NCI-H526 treated with DMSO at 0.1 percent for 48 hours (cell line): ENCODE measurements at regions not wholly inside any gene's neighbourhood (a gene's known extent, or its start where the extent isn't known, plus 50 kb on each side); places are given as distances from the start of the nearest gene placed in this dataset.

ENCODE experiments used
- DNase-seq: peaks from one replicate; lab custom pipeline; 2025; lab: John Stamatoyannopoulos, UW

DNA sequence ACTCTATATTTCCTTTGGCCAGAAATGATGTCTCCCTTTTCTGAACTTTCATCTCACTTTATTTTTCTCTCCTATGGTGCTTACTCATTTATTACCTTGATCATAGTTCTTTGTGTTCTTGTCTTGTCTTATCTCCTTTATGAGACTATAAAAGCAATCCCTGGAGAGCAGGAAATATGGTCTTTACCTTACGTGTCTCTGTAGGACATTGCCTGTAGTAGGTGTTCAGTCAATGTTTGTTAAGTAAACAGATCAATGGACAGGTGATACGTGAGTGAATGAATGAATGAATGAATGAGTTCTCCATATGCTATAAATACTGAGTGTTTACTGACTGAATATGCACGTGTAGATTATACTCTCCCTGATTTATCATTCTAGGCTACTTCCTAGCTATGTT, 193.7 kb upstream of the HMGA2 start:
- DNase-seq, result no peak

DNA sequence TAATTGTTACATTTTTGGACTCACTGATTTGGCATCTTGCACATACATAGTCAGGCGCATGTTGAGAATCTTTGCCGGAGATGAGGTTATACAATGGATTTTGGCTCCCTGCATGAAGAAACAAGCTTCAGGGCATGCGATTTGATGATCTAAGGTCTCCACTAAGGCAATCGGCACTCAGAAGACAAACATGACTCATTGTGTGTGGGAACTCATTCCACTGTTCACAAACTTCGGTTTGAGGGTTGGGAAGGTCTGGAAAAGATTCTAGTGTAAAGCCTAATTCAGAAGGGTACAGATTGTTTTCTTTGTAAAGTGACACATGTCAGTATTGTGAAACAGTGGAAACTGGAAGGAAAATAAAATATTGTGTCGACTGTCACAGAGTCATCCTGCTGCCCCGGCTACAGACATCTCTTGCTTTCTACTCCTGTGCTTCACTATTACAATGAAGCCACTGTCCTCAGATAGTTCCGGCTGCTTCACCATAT, 192.6 kb upstream of the HMGA2 start:
- no peak for DNase-seq

DNA sequence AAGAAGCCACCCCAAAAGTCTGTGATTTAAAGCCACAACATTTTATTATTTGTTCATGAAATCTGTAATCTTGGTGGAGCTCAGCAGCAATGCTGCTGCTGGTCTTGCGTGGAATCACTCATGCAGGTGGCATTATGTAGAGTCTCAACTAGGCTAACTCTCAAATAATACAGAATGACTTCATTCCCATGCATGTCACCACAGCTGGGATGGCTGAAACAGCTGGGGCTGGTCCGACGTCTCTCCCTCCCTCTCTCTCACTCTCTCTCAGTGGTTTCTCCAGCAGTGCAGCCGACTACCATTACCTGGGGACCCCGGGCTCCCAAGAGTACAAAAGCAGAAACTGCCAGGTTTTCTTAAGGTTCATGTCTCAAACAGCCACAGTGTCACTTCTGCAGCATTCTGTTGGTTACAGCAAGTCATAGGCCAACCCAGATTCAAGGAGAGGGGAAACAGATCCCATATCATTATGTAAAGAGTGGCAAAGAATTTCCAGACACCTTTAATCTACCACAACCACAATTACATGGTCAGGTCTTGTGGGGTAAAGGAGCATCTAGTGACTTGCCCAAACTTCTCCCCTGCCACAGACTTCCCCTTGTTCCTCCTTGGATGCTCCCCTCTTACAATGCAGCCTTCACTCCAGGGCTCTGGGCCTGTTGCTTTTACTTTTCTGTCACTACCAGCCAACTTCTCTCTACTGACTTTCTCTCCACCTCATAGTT, 192.0 kb upstream of the HMGA2 start:
- no peak for DNase-seq

DNA sequence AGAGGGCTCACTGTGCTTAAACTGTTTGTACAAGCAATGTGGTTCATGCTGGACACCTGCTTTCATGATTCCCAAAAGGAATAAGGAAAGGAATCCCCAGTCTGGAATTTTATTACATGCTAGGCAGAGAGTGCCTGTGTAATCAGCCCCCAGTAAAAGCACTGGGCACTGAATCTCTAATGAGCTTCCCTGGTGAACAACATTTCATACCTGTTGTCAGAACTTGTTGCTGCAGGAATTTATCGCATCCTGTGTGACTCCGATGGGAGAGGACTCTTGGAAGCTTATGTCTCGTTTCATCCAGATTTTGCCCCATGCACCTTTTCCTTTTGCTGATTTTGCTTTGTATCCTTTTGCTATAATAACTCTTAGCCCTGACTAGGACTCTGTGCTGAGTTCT, 190.2 kb upstream of the HMGA2 start:
- DNase-seq, result no peak

DNA sequence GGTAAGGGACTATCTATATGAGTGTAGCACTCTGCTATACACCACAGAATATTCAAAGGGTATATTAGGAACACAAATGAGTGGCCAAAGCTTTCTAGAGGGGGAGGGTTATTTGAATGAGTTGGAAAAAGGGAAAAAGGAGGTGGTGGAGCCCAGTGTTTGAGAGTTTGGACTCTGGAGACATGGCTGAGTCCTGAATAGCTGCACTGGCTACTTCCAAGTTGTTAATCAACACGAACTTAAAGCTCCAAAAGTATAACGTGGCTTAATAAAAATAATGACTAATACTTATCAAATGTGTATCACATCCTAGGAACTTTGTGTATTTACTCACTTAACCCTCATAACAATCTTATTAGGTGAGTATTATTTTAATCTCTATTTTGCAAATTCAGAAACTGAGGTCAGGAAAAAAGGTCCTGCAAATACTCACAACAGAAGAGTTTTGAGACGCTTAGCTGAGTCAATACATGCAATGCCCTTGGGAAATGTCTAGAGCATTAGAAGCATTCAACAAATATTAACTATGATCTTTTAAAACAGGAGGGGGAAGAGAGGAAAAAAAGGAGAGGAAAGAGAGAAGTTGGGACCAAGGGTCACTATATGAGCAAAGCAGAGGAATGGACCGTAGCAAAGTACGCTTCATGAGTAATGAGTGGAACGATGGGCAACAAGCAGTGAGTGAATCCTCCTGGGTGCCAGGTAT, 189.5 kb upstream of the HMGA2 start:
- no peak for DNase-seq

DNA sequence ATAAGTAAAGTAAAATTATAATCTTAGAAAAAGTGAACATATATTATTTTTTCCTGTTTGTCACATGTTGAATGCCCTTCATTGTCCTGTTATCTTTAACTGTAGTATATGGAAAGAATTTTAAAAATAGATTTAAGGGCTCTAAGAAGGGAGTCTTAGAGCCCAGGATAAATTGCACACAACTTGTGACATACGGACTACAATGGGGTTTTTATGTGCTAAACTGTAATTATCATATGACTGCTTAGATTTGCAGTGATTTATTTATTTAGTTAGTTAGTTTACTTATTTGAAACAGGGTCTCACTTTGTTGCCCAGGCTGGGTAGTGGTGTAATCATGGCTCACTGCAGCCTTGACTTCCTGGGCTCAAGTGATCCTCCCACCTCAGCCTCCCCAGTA, 187.8 kb upstream of the HMGA2 start:
- no peak for DNase-seq

DNA sequence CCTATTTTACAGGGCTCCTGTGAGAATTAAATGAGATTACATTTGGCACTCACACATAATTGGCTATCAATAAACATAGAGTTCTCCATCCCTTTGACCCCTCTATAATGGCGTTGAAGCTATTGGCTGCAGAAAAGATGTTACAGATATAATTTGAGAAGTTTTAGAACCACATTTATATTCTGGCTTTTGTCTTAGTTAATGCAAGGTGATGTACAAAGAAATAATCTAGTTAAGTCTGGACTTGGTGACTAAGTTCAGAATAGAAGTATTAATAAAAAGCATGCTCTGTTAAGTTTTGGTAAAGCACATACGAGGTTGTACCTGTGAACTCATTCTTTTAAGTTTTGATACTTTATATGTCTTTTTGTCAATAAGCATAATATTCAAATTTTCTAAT, 187.1 kb upstream of the HMGA2 start:
- no peak for DNase-seq

DNA sequence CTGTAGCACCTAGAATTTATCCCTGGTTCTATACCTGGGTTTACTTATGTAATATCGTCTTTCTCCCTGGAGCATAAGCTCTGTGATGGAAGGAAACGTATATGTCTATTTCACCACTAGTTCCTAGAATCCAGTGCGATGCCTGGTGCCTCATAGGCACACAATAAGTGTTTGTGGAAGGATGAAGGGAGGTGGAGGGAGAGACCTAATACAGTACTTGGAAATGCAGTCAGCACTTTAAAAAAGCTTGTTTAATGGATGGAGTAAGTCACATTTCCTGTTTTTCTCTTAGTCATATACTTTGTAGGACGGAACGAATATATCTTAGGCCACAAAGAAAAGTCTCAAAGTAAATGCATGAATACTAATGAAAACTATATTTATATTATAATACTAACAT, 186.5 kb upstream of the HMGA2 start:
- no peak for DNase-seq

DNA sequence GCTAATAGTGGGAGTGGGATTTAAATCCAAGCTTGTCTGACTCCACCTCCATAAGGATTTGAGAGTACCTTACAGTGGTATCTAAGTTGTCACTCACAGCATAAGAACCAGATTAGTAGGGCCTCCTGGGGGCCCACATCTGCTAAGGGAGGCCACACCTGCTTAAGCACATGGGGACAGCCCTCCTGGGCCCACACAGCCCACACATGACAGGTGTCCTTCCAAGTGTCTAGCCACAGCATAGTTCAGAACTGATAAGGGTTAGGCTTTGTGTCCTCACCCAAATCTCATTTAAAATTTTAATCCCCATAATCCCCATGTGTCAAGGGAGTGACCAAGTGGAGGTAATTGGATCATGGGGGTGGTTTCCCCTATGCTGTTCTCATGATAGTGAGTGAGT, 186.0 kb upstream of the HMGA2 start:
- DNase-seq, result no peak

DNA sequence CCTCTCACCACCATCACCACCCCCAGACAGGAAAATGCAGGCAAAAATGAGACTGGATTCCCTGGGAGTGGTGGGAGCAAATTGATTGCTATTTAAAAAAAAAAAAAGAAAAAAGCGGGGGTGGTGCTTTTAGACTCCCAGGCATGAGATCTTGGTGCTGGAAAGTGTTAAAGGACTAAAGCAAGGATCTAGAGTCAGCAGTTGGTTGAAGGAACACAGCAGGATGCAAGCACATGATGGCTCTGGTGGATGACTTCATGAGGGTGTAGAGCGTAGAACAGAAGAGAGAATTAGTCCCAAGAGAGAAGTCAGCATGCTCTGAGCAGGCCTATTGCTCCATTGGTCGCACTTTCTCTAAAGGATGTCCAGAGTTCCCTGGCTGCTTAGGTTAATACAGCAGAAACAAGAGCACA, 183.8 kb upstream of the HMGA2 start:
- DNase-seq, result no peak

DNA sequence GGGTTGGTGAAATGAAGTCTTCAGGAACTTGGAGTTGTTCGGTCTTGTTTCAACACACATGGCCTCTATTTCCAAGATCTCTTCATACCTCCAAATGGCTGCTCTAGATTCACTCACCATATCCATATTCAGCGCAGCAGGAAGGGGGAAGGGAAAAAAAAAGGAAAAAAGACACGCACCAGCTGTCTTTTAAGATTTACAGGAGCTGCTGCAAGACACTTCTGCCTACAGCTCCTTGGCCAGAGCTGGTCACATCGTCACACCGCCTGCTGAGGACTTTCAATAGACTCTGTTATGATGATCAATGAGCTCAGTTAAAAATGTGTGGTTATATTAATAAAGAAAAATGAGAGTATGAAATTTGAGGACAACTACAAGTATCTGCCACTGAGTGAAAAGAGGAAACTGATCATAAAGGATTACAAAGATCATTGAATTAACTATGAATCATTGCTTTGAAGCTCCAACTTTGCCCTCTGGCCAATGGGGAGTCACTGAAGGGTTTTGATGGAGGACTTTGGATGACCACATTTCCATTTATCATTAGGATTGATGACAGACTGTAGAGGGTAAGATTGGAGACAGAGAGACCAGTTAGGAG, 182.1 kb upstream of the HMGA2 start:
- no peak for DNase-seq

DNA sequence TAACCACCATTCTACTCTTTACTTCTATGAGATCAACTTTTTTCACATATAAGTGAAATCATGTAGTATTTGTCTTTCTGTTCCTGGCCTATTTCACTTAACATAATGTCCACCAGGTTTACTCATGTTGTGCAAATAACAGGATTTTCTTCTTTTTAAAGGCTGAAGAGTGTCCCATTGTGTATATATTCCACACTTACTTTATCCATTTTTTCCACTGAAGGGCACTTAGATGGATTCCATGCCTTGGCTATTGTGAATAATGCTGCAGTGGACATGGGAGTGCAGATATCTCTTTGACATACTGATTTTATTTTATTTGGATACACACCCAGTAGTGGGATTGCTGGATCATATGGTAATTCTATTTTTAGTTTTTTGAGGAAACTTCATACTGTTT, 181.1 kb upstream of the HMGA2 start:
- no peak for DNase-seq

DNA sequence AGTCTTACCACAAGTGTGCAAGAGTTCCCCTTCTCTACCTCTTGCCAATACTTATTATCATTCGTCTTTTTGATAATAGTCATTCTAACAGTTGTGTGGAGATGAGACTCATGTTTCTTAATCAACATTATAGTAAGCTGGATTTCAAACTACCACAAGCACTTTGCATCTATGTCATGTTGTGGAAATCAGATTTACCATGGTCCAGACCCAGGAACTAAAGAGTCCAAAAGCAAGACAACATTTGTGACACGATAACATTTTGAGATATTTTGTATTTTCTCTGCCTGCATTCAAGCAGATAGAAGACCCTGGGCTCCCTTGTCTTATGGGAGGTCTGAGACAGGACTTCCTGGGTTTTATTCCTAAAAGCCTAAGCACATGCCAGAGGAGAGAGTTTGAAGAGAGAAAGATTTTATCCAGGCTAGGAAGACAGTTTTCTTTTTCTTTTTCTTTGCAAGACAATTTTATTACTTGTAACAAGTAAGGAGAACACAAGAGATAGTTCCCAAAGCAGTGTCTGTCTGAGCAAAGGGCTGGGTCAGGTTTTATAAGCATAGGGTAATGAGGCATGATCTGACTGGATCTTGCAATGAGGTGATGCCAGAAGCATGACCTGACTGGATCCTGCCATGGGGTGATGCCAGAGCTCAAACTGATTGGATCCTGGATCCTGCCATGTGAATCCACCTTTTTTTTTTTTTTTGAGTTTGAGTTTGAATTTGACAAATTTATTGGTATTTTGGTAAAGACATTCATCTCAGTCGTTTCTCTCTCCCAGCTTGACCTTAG, 180.5 kb upstream of the HMGA2 start:
- DNase-seq, result no peak

DNA sequence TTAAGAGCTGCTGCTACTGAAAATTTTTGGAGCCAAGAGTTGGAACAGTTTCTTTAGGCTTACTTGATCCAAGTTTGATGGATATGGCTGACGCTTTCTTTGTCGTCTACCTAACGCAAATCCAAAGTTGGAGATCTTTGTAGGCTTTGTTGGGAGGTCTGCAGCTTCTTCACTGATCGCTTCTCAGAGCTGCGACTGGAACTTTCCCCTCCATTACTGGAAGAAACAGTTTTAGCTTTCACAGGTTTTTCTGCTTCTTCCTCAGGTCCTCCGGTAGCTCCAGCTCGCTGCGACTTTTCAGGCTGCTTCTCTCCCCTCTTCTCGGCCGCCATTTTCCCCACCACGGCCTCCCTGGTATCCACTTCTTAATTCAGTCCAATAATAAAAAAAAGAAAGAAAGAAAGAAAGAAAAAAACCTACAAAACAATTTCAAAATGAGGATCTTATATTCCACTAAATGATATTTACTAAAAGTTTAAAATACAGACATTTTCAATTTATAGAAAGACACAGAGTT, 178.1 kb upstream of the HMGA2 start:
- DNase-seq, result no peak

DNA sequence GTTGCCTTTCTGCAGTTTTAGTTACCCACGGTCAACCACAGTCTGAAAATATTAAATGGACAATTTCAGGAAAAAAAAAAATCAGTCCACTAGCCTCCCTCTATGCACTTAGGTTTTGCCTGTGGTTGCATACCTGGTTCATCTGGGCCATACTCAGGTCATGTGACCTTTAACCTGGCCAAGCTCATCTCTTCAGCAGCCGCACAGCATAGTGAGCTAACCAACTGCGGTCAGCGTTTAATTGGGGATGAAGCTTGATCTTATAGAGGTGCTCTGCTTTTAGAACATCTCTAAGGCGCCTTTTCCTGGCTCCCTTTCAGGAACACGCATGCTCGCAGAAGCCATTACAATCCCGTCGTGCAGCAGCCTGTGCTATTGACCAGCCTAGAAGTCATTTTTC, 177.2 kb upstream of the HMGA2 start:
- no peak for DNase-seq

DNA sequence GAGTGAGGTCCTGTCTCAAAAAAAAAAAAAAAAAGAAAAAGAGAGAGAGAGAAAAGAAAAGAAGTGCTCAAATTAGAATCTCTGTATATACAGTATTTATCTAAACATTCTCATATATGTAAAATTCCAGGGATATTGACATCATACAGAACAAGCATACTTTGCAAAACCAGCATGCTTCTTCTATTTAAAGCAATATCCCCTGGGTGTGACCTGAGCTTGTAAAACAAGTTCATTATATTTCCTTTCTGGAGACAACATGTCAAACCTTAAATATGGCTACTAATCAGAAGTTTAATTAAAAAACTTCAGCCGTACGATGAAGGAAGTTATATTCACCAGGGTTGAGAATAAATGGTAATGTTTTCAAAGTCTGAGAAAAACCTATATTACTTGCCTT, 175.8 kb upstream of the HMGA2 start:
- no peak for DNase-seq

DNA sequence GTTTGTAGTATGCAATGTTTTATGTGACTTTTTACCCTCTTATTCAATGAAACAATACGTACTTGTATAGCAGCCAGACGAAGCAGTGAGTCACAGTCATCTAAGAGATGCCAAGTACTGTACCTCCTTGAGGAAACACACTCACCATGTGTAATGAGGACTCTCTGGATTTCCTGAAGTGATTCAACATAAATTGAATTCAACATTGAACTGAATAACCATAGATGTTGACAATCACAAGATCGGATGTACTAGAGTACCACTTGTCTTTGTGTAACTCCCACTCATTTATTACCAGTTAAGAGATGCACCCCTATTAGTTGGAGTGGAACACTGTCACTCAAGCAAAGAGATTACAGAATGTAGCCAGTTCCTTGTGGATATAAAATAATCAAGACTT, 175.2 kb upstream of the HMGA2 start:
- no peak for DNase-seq

DNA sequence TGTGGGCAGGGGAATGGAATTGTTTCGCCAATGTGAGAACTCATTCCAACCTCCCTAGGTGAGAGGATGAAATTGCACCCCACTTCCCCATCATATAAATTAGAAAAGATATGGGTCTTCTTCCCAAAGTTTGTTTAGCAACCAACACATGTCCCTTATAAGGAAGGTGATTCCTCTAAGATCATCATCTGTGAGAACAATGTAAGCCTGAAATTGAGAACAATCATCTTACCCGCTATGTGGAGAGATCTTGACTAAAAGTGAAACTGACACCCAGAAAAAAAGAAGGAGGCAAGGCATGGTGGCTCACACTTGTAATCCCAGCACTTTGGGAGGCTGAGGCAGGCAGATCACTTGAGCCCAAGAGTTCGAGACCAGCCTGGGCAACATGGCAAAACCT, 173.2 kb upstream of the HMGA2 start:
- no peak for DNase-seq

DNA sequence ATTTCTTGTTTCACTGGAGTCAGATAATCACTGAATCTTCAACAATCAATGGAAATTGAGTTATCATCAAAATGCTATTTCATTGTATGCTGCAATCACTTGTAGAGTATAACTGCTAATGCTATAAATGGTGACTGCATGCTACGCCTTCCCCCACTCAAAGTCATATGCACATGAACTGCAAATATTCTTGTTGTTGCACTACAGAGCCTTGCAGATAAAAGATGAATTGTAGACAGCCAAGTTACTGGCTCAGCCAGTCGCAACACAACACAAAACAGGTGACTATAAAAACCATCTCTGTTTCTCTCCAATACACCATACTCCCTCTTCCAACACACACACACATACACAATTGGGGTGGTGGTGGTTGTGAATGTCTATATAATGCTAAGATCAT, 171.0 kb upstream of the HMGA2 start:
- DNase-seq, result no peak

DNA sequence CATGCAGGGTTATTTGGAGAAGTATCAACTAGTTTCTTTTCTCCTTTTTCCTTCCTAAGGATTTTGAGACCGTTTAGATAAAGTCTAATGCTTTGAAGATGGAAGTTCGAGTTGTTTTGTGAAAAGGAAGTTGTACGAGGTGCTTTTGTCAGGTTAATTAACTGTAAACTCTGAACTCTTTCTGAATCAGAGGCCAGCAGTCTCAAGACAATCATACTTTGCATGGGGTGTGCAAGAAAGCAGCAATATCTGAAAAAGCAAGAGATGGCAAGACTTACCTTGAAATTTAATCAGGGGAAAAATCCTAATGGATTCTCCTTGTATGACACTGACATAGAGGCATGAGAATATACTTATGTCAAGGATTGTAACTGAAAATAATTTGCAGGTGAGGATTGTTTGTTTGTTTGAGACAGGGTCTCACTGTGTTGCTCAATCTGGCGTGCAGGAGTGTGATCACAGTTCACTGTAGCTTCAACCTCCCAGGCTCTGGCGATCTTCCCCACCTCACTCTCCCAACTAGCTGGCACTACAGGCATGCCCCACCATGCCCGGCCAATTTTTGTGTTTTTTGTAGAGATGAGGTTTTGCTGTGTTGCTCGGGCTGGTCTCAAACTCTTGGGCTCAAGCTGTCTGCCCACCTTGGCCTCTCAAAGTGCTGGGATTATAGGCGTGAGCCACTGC, 170.2 kb upstream of the HMGA2 start:
- no peak for DNase-seq

DNA sequence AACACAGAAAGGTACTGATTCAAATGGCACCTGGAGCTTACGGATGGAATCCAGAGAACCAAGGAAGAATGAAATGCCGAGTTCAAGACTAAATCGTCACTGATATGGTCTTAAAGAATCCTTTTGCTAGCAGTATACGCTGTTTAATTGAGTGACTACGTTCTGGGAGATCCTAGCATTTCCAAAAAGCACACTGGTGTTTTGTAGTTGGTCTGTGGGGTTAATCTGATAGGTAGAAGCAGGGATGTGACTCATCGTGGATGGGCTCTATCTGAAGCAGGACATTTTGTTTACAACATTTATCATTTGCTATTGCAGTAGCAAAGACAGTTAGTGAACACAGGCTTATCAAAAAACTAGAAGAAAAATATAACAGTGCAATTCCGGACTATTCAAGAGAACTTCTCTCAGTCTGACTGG, 169.2 kb upstream of the HMGA2 start:
- no peak for DNase-seq
